H1 (cell line): ENCODE measurements at regions not wholly inside any gene's neighbourhood (a gene's known extent, or its start where the extent isn't known, plus 50 kb on each side); places are given as distances from the start of the nearest gene placed in this dataset.

ENCODE experiments used
- CTCF ChIA-PET: fragments of 300-600 bp; sonication (Branson Sonifier 250); formaldehyde crosslinking; loops from one replicate; lab custom pipeline; 2021; ENCODE audit not compliant: partially characterized antibody; lab: Charles Lee
- POLR2A ChIA-PET: fragments of 300-600 bp; sonication (Branson Sonifier 250); formaldehyde crosslinking; loops from one replicate; lab custom pipeline; 2021; ENCODE audit warnings: inconsistent platforms; ENCODE audit not compliant: partially characterized antibody; lab: Charles Lee
- DNase-seq, 2 experiments: peaks; one replicate each; pipeline versions ENCODE4 v3.0.0 to v3.0.0-alpha.2; 2010 to 2022; ENCODE audit warnings: low spot score in 2 of 2, low read depth in 1 of 2, mixed read lengths in 1 of 2
- FAIRE-seq: peaks from 2 replicates; lab custom pipeline; 2011; peaks lifted over from hg19 to GRCh38; lab: Jason Lieb, UNC
- H2AFZ ChIP-seq: 2 replicates; pipeline ENCODE4 v1.8.1; 2012; ENCODE audit warnings: low read length, inconsistent platforms
- H2AK5ac ChIP-seq: 2 replicates; pipeline ENCODE4 v1.6.1; 2013; ENCODE audit warnings: low read depth, low read length
- H2BK120ac ChIP-seq: replicated peaks from 2 replicates; pipeline ENCODE3; 2013; ENCODE audit warnings: low read depth, low read length, inconsistent platforms
- H2BK12ac ChIP-seq: 2 replicates; pipeline ENCODE4 v1.6.1; 2013; ENCODE audit warnings: low read depth, low read length
- H2BK15ac ChIP-seq: 2 replicates; pipeline ENCODE4 v1.6.1; 2013; ENCODE audit warnings: low read length
- H2BK20ac ChIP-seq: 2 replicates; pipeline ENCODE4 v1.6.1; 2013; ENCODE audit warnings: low read length
- H2BK5ac ChIP-seq: 2 replicates; pipeline ENCODE4 v1.6.1; 2013; ENCODE audit warnings: low read depth, low read length
- H3K14ac ChIP-seq: 2 replicates; pipeline ENCODE4 v1.6.1; 2013; ENCODE audit warnings: inconsistent platforms; ENCODE audit not compliant: insufficient read length
- H3K18ac ChIP-seq: 2 replicates; pipeline ENCODE4 v1.6.1; 2013; ENCODE audit warnings: low read length; ENCODE audit errors: extremely low read depth
- H3K23ac ChIP-seq: 2 replicates; pipeline ENCODE4 v1.6.1; 2013; ENCODE audit warnings: inconsistent platforms; ENCODE audit not compliant: insufficient read length
- H3K23me2 ChIP-seq: 2 replicates; pipeline ENCODE4 v1.6.1; 2013; ENCODE audit warnings: low read depth, low read length
- H3K27ac ChIP-seq: 2 replicates; pipeline ENCODE4 v1.6.1; 2011; ENCODE audit warnings: low read depth, low read length, inconsistent platforms
- H3K27me3 ChIP-seq, 4 experiments: replicated peaks in 1 of 4; 1 replicate in 1 of 4; 2 replicates in 3 of 4; pipeline versions ENCODE4 v1.6.1 to v1.8.1; 2011 to 2013; ENCODE audit warnings: low read length in 3 of 4, mild to moderate bottlenecking in 3 of 4, inconsistent platforms in 2 of 4, mixed read lengths in 2 of 4, moderate library complexity in 1 of 4; ENCODE audit not compliant: control insufficient read depth in 3 of 4, insufficient read depth in 3 of 4; ENCODE audit errors: extremely low read depth in 1 of 4
- H3K36me3 ChIP-seq, 4 experiments: 2 replicates each; pipeline versions ENCODE4 v1.6.1 to v1.8.1; 2011 to 2013; ENCODE audit warnings: mild to moderate bottlenecking in 4 of 4, low read length in 3 of 4, moderate library complexity in 2 of 4, control low read depth in 1 of 4, inconsistent platforms in 1 of 4; ENCODE audit not compliant: insufficient read depth in 4 of 4, control insufficient read depth in 2 of 4
- H3K4ac ChIP-seq: replicated peaks from 2 replicates; pipeline ENCODE3; 2013; ENCODE audit warnings: low read length, low read depth, mixed read lengths, inconsistent platforms; ENCODE audit not compliant: insufficient read length
- H3K4me1 ChIP-seq, 4 experiments: replicated peaks in 1 of 4; 1 replicate in 1 of 4; 2 replicates in 3 of 4; pipeline versions ENCODE4 v1.6.1 to v1.8.1; 2011 to 2013; ENCODE audit warnings: low read length in 3 of 4, inconsistent platforms in 2 of 4, mixed read lengths in 1 of 4; ENCODE audit not compliant: insufficient read depth in 4 of 4, control insufficient read depth in 3 of 4
- H3K4me2 ChIP-seq, 2 experiments: 2 replicates each; pipeline versions ENCODE4 v1.6.1 to v1.8.1; 2011 to 2013; ENCODE audit warnings: low read depth in 2 of 2, low read length in 2 of 2, control low read depth in 1 of 2, inconsistent platforms in 1 of 2, mild to moderate bottlenecking in 1 of 2; ENCODE audit not compliant: insufficient read depth in 1 of 2
- H3K4me3 ChIP-seq, 4 experiments: fragments of 200-600, 300-600 bp in 1 of 4; sonication (generic), shearing (Covaris generic), sonication (Bioruptor Twin) in 1 of 4; 2 replicates each; pipeline versions ENCODE4 v1.5.1 to v1.8.1; 2011 to 2016; ENCODE audit warnings: low read length in 4 of 4, low read depth in 3 of 4, control low read depth in 2 of 4, inconsistent platforms in 2 of 4, mild to moderate bottlenecking in 2 of 4, mixed read lengths in 1 of 4, moderate library complexity in 1 of 4; ENCODE audit not compliant: insufficient read depth in 2 of 4; ENCODE audit errors: extremely low read depth in 1 of 4
- H3K56ac ChIP-seq: replicated peaks from 2 replicates; pipeline ENCODE3; 2013; ENCODE audit warnings: low read depth, mild to moderate bottlenecking, mixed read lengths, low read length, inconsistent platforms; ENCODE audit not compliant: insufficient read length
- H3K79me1 ChIP-seq: 2 replicates; pipeline ENCODE4 v1.6.1; 2013; ENCODE audit warnings: low read depth, low read length, control low read depth
- H3K79me2 ChIP-seq, 2 experiments: 2 replicates each; pipeline versions ENCODE4 v1.6.1 to v1.8.1; 2012 to 2013; ENCODE audit warnings: low read length in 2 of 2, mild to moderate bottlenecking in 2 of 2, inconsistent platforms in 1 of 2; ENCODE audit not compliant: insufficient read depth in 2 of 2, control insufficient read depth in 1 of 2
- H3K9ac ChIP-seq, 4 experiments: replicated peaks in 1 of 4; 1 replicate in 1 of 4; 2 replicates in 3 of 4; pipeline versions ENCODE4 v1.6.1 to v1.8.1; 2011 to 2013; ENCODE audit warnings: low read depth in 3 of 4, low read length in 3 of 4, control low read depth in 2 of 4, mild to moderate bottlenecking in 2 of 4, moderate library complexity in 2 of 4, inconsistent platforms in 1 of 4; ENCODE audit errors: extremely low read depth in 1 of 4
- H3K9me3 ChIP-seq, 2 experiments: 2 replicates each; pipeline versions ENCODE4 v1.6.1 to v1.8.1; 2012 to 2013; ENCODE audit warnings: mild to moderate bottlenecking in 2 of 2, moderate library complexity in 2 of 2, control low read depth in 1 of 2, inconsistent platforms in 1 of 2, low read depth in 1 of 2, low read length in 1 of 2, mixed read lengths in 1 of 2; ENCODE audit not compliant: insufficient read depth in 2 of 2
- H4K20me1 ChIP-seq, 2 experiments: replicated peaks in 1 of 2; 2 replicates each; pipeline versions ENCODE3 to v1.8.1; 2011 to 2013; ENCODE audit warnings: inconsistent platforms in 2 of 2, low read length in 2 of 2, mild to moderate bottlenecking in 1 of 2; ENCODE audit not compliant: insufficient read depth in 2 of 2, control insufficient read depth in 1 of 2
- H4K5ac ChIP-seq: 2 replicates; pipeline ENCODE4 v1.6.1; 2013; ENCODE audit warnings: low read length, low read depth, mixed read lengths, inconsistent platforms; ENCODE audit not compliant: insufficient read length
- H4K8ac ChIP-seq: 2 replicates; pipeline ENCODE4 v1.8.0; 2013; ENCODE audit warnings: mild to moderate bottlenecking, moderate library complexity, low read length, inconsistent platforms; ENCODE audit not compliant: insufficient read depth; ENCODE audit errors: extremely low read depth
- H4K91ac ChIP-seq: replicated peaks from 2 replicates; pipeline ENCODE3; 2013; ENCODE audit warnings: low read length, mixed read lengths, inconsistent platforms; ENCODE audit not compliant: insufficient read length
- BACH1 ChIP-seq: IDR thresholded peaks from 2 replicates; pipeline ENCODE4 v1.6.1; 2012; ENCODE audit warnings: low read length, improper control_type of control experiment
- CBX5 ChIP-seq: fragments of 300-800, 300-1000 bp; sonication (generic); IDR thresholded peaks from 2 replicates; pipeline ENCODE4 v1.7.1; 2016; ENCODE audit warnings: antibody characterized with exemption, low read length, low read depth
- CHD2 ChIP-seq: IDR thresholded peaks from 2 replicates; pipeline ENCODE4 v1.6.1; 2012; ENCODE audit warnings: low read length, improper control_type of control experiment
- E2F6 ChIP-seq: IDR thresholded peaks from 2 replicates; pipeline ENCODE4 v1.6.1; 2012; ENCODE audit warnings: inconsistent platforms
- EGR1 ChIP-seq: IDR thresholded peaks from 2 replicates; pipeline ENCODE4 v1.6.1; 2011; ENCODE audit warnings: low read depth, low read length, borderline replicate concordance
- EP300 ChIP-seq, 2 experiments: IDR thresholded peaks; 1 replicate in 1 of 2; 2 replicates in 1 of 2; pipeline ENCODE4 v1.6.1; 2011 to 2012; ENCODE audit warnings: low read depth in 2 of 2, low read length in 2 of 2, mild to moderate bottlenecking in 2 of 2, borderline replicate concordance in 1 of 2, inconsistent platforms in 1 of 2, moderate library complexity in 1 of 2
- FOSL1 ChIP-seq: IDR thresholded peaks from 2 replicates; pipeline ENCODE4 v1.6.1; 2011; ENCODE audit warnings: mild to moderate bottlenecking, low read depth, low read length, moderate library complexity; ENCODE audit not compliant: insufficient read depth
- HDAC6 ChIP-seq: IDR thresholded peaks from one replicate; pipeline ENCODE4 v1.7.1; 2012; ENCODE audit warnings: low read depth, mild to moderate bottlenecking, inconsistent platforms, low read length, moderate library complexity
- JUN ChIP-seq: IDR thresholded peaks from 2 replicates; pipeline ENCODE4 v1.6.1; 2011; ENCODE audit warnings: low read depth, mild to moderate bottlenecking, improper control_type of control experiment, low read length
- JUND ChIP-seq: IDR thresholded peaks from 2 replicates; pipeline ENCODE4 v1.6.1; 2011; ENCODE audit warnings: mild to moderate bottlenecking, improper control_type of control experiment, low read length
- KDM5A ChIP-seq: fragments of 200-600 bp; IDR thresholded peaks from 2 replicates; pipeline ENCODE4 v1.7.1; 2012; ENCODE audit warnings: mild to moderate bottlenecking, low read length, inconsistent platforms, mixed read lengths
- SIN3A ChIP-seq, 2 experiments: IDR thresholded peaks in 1 of 2; conservative IDR thresholded peaks in 1 of 2; 2 replicates each; pipeline ENCODE4 v1.6.1; 2011 to 2012; ENCODE audit warnings: low read length in 2 of 2, improper control_type of control experiment in 1 of 2, low read depth in 1 of 2, mild to moderate bottlenecking in 1 of 2
- SP2 ChIP-seq: IDR thresholded peaks from 2 replicates; pipeline ENCODE4 v1.6.1; 2012; ENCODE audit warnings: mild to moderate bottlenecking, low read length, inconsistent platforms
- SP4 ChIP-seq: IDR thresholded peaks from 2 replicates; pipeline ENCODE4 v1.6.1; 2012; ENCODE audit warnings: low read length, inconsistent platforms
- TAF7 ChIP-seq: optimal IDR thresholded peaks from 2 replicates; pipeline ENCODE3; 2011; ENCODE audit warnings: low read depth, mild to moderate bottlenecking, inconsistent platforms, low read length, moderate library complexity, borderline replicate concordance
- TEAD4 ChIP-seq: IDR thresholded peaks from 2 replicates; pipeline ENCODE4 v1.6.1; 2012; ENCODE audit warnings: low read depth, low read length, inconsistent platforms, mixed read lengths

- Histone ChIP-seq H4K8ac (no peak overlapping the region), H2BK12ac (no peak overlapping the region), H3K79me1 (no peaks in the 10 kb centered on the region), H3K14ac (no peak overlapping the region), H4K20me1 (no peaks in the 10 kb centered on the region), H3K4me2 (no peak overlapping the region), H3K4me3 (no peak overlapping the region), H2BK15ac (no peak overlapping the region), H3K9me3 (no peaks in the 10 kb centered on the region), H3K18ac (no peak overlapping the region), H3K23me2 (no peaks in the 10 kb centered on the region), H3K4me1 (no peaks in the 10 kb centered on the region), H3K27me3 (no peaks in the 10 kb centered on the region), H4K91ac (no peak overlapping the region), H3K56ac (no peak overlapping the region), H2BK120ac (no peak overlapping the region), H4K5ac (no peak overlapping the region), H3K23ac (no peak overlapping the region), H3K27ac (no peak overlapping the region), H3K9ac (no peak overlapping the region), H3K79me2 (no peaks in the 10 kb centered on the region), H2AFZ (no peak overlapping the region), H3K36me3 (no peaks in the 10 kb centered on the region), H2BK5ac (no peak overlapping the region), H2AK5ac (no peak overlapping the region), H3K4ac (no peak overlapping the region), H2BK20ac (no peak overlapping the region)
- FAIRE-seq (no peak), DNase-seq (no peak)
- POLR2A ChIA-PET, result no interaction called here
- CTCF ChIA-PET, result interaction anchor here (0.6 to 1.7 kb wide), 5 partner anchors 17 to 799 kb away, joined by 3 to 7 read pairs (median 3); no protein-coding TSS in a partner anchor
- TF ChIP-seq SP4, result no peak
- TF ChIP-seq JUND, result no peak
- TF ChIP-seq TEAD4, result no peak
- TF ChIP-seq EGR1, result no peak
- no peak for TF ChIP-seq KDM5A
- TF ChIP-seq BACH1, result no peak
- no peak for TF ChIP-seq CHD2
- no peak for TF ChIP-seq JUN
- TF ChIP-seq SP2, result no peak
- TF ChIP-seq FOSL1, result no peak
- TF ChIP-seq CBX5, result no peak
- TF ChIP-seq E2F6, result no peak
- no peak for TF ChIP-seq TAF7
- no peak for TF ChIP-seq EP300 (IDR thresholded peaks at IDR 0.05; ENCODE audit: borderline replicate concordance in 1 of 2, low read depth in 2 of 2, low read length in 2 of 2)
- no peak for TF ChIP-seq SIN3A (conservative IDR thresholded peaks at IDR 0.05 in 1 of 2, IDR thresholded peaks at IDR 0.05 in 1 of 2; ENCODE audit: low read depth in 1 of 2, low read length in 2 of 2)
- no peak for TF ChIP-seq HDAC6
Measured at GRCh38 chr1:170857955-170858354, 77.4 kb upstream of the MROH9 start.
